Neuronal stem cell (in vitro differentiated cells): ENCODE measurements at regions not wholly inside any gene's neighbourhood (a gene's known extent, or its start where the extent isn't known, plus 50 kb on each side); places are given as distances from the start of the nearest gene placed in this dataset.

Experiments
- DNase-seq: peaks from one replicate; pipeline ENCODE4 v3.0.0-alpha.2; 2013; ENCODE audit warnings: low spot score
- H2AFZ ChIP-seq: one replicate; pipeline ENCODE4 v1.6.1; 2013; ENCODE audit warnings: mild to moderate bottlenecking, low read length, inconsistent platforms
- H2AK5ac ChIP-seq: 2 replicates; pipeline ENCODE4 v1.6.1; 2013; ENCODE audit warnings: low read depth, mild to moderate bottlenecking, inconsistent platforms, low read length, moderate library complexity, mixed read lengths
- H2BK120ac ChIP-seq: 2 replicates; pipeline ENCODE4 v1.6.1; 2013; ENCODE audit warnings: low read depth, mild to moderate bottlenecking, inconsistent platforms, low read length, moderate library complexity, mixed read lengths
- H2BK12ac ChIP-seq: one replicate; pipeline ENCODE4 v1.6.1; 2013; ENCODE audit warnings: low read length, inconsistent platforms
- H2BK15ac ChIP-seq: 2 replicates; pipeline ENCODE4 v1.6.1; 2013; ENCODE audit warnings: mild to moderate bottlenecking, low read length, inconsistent platforms, mixed read lengths
- H2BK5ac ChIP-seq: one replicate; pipeline ENCODE4 v1.6.1; 2013; ENCODE audit warnings: inconsistent platforms, mild to moderate bottlenecking, low read length, moderate library complexity
- H3K14ac ChIP-seq: one replicate; pipeline ENCODE4 v1.6.1; 2013; ENCODE audit warnings: low read length, inconsistent platforms
- H3K18ac ChIP-seq: 2 replicates; pipeline ENCODE4 v1.6.1; 2013; ENCODE audit warnings: low read length, inconsistent platforms
- H3K23ac ChIP-seq: 2 replicates; pipeline ENCODE4 v1.6.1; 2013; ENCODE audit warnings: low read depth, mild to moderate bottlenecking, mixed read lengths, low read length, inconsistent platforms; ENCODE audit not compliant: poor library complexity
- H3K27ac ChIP-seq: replicated peaks from 3 replicates; pipeline ENCODE4 v1.5.1; 2013; ENCODE audit warnings: low read length, inconsistent platforms
- H3K27me3 ChIP-seq, 3 experiments: 2 replicates each; pipeline ENCODE4 v1.6.1; 2013; ENCODE audit warnings: low read length in 3 of 3, mild to moderate bottlenecking in 2 of 3, inconsistent platforms in 1 of 3, low read depth in 1 of 3, mixed read lengths in 1 of 3, moderate library complexity in 1 of 3; ENCODE audit not compliant: control insufficient read depth in 3 of 3, insufficient read depth in 3 of 3
- H3K36me3 ChIP-seq, 2 donors: replicated peaks in 1 of 2; 2 replicates each; pipeline ENCODE4 v1.6.1; 2013; ENCODE audit warnings: low read length in 2 of 2; ENCODE audit not compliant: control insufficient read depth in 2 of 2, insufficient read depth in 2 of 2
- H3K4ac ChIP-seq: 2 replicates; pipeline ENCODE4 v1.6.1; 2013; ENCODE audit warnings: inconsistent platforms, mild to moderate bottlenecking, low read length, moderate library complexity
- H3K4me1 ChIP-seq, 2 donors: 1 replicate in 1 of 2; 2 replicates in 1 of 2; pipeline ENCODE4 v1.6.1; 2013; ENCODE audit warnings: low read length in 2 of 2, low read depth in 1 of 2; ENCODE audit not compliant: control insufficient read depth in 2 of 2, insufficient read depth in 1 of 2
- H3K4me2 ChIP-seq: one replicate; pipeline ENCODE4 v1.6.1; 2013; ENCODE audit warnings: mild to moderate bottlenecking, low read length, inconsistent platforms; ENCODE audit not compliant: insufficient read depth, poor library complexity, severe bottlenecking
- H3K4me3 ChIP-seq, 2 donors: 2 replicates each; pipeline ENCODE4 v1.5.1; 2013; ENCODE audit warnings: low read length in 2 of 2, mild to moderate bottlenecking in 2 of 2, inconsistent platforms in 1 of 2, moderate library complexity in 1 of 2
- H3K79me1 ChIP-seq: one replicate; pipeline ENCODE4 v1.6.1; 2013; ENCODE audit warnings: low read depth, mild to moderate bottlenecking, inconsistent platforms, low read length, moderate library complexity
- H3K9ac ChIP-seq: one replicate; pipeline ENCODE4 v1.6.1; 2013; ENCODE audit warnings: mild to moderate bottlenecking, low read depth, low read length, inconsistent platforms; ENCODE audit not compliant: poor library complexity
- H3K9me3 ChIP-seq, 2 donors: replicated peaks in 1 of 2; 2 replicates each; pipeline versions ENCODE3 to v1.6.1; 2013; ENCODE audit warnings: low read length in 2 of 2, mild to moderate bottlenecking in 2 of 2, inconsistent platforms in 1 of 2, low read depth in 1 of 2, mixed read lengths in 1 of 2, moderate library complexity in 1 of 2; ENCODE audit not compliant: control insufficient read depth in 2 of 2, insufficient read depth in 1 of 2
- H4K8ac ChIP-seq: one replicate; pipeline ENCODE4 v1.6.1; 2013; ENCODE audit warnings: low read depth, mild to moderate bottlenecking, inconsistent platforms, low read length, moderate library complexity
- H4K91ac ChIP-seq: one replicate; pipeline ENCODE4 v1.6.1; 2013; ENCODE audit warnings: low read length, low read depth, mild to moderate bottlenecking, inconsistent platforms; ENCODE audit not compliant: poor library complexity
- WGBS, 2 donors: extraction: QIAGEN DNeasy Blood & Tissue Kit; methylation state at CpG; one replicate each; pipeline ENCODE4 v1.1.7; 2013; ENCODE audit warnings: missing lambda C conversion rate in 2 of 2, mixed read lengths in 1 of 2; ENCODE audit not compliant: insufficient read length in 2 of 2, insufficient replicate concordance in 1 of 2; ENCODE audit errors: extremely low coverage in 2 of 2; 5-methylcytosine and 5-hydroxymethylcytosine counted together

- Histone ChIP-seq H2BK15ac (no peak overlapping the region), H3K27me3 (no peaks in the 10 kb centered on the region), H3K4me3 (no peak overlapping the region), H3K27ac (no peak overlapping the region), H2AK5ac (no peak overlapping the region), H3K4me2 (no peak overlapping the region), H3K9me3 (no peaks in the 10 kb centered on the region), H2BK12ac (no peak overlapping the region), H3K4ac (no peak overlapping the region), H3K14ac (no peak overlapping the region), H2BK120ac (no peak overlapping the region), H4K8ac (no peak overlapping the region), H2AFZ (no peak overlapping the region), H4K91ac (no peak overlapping the region), H3K79me1 (no peaks in the 10 kb centered on the region), H3K23ac (no peak overlapping the region), H3K9ac (no peak overlapping the region), H2BK5ac (no peak overlapping the region), H3K4me1 (peaks cover 0 to 2% of the 10 kb centered on the region in 2 donors), H3K36me3 (no peaks in the 10 kb centered on the region), H3K18ac (no peak overlapping the region)
- DNase-seq, result no peak
- no CpG with 5 or more reads among the region's 3 CpGs for WGBS, 2 donors
These were observed 217.7 kb upstream of the BMPER start for GRCh38 chr7:33687625-33688024.

DNA sequence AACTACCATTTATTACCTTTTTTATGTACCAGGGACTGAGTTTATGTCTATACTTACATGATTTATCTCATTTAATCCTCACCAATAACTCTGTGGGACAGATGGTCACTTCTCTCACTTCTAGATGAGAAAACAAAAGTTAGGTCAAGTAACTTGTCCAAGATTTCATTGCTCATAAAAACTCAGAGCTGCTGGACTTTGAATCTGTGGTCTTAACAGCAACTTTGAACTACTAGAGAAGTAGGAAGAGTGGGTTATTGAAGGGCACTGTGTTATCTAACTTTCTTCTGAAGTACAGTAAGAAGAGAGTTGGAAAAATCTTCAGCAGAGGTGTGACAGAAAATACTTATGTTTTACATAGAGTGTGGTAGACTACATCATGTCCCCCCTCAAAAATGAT lies 214.2 kb upstream of the BMPER start:
- H3K79me1 ChIP-seq, result no peaks in the 10 kb centered on the region
- H3K4me3 ChIP-seq, result no peak overlapping the region
- no peak overlapping the region for H3K23ac ChIP-seq
- no peak for DNase-seq
- no peaks in the 10 kb centered on the region for H3K9me3 ChIP-seq
- H3K27ac ChIP-seq, result no peak overlapping the region
- H3K14ac ChIP-seq, result no peak overlapping the region
- H2AK5ac ChIP-seq, result no peak overlapping the region
- H2BK5ac ChIP-seq, result no peak overlapping the region
- H3K9ac ChIP-seq, result no peak overlapping the region
- peaks cover 0 to 2% of the 10 kb centered on the region in 2 donors for H3K4me1 ChIP-seq
- H2AFZ ChIP-seq, result no peak overlapping the region
- H3K4ac ChIP-seq, result no peak overlapping the region
- no peak overlapping the region for H3K18ac ChIP-seq
- no peak overlapping the region for H4K91ac ChIP-seq
- H2BK12ac ChIP-seq, result no peak overlapping the region
- H4K8ac ChIP-seq, result no peak overlapping the region
- no peak overlapping the region for H2BK120ac ChIP-seq
- H3K36me3 ChIP-seq, result no peaks in the 10 kb centered on the region
- no peaks in the 10 kb centered on the region for H3K27me3 ChIP-seq
- no peak overlapping the region for H3K4me2 ChIP-seq
- no peak overlapping the region for H2BK15ac ChIP-seq

GRCh38 chr7:33692956-33693355 lies 212.4 kb upstream of the BMPER start:
- Histone ChIP-seq H3K23ac (no peak overlapping the region), H3K4me1 (peaks cover 0 to 2% of the 10 kb centered on the region in 2 donors), H2BK12ac (no peak overlapping the region), H3K4me2 (no peak overlapping the region), H2BK5ac (no peak overlapping the region), H4K91ac (no peak overlapping the region), H3K9ac (no peak overlapping the region), H2BK15ac (no peak overlapping the region), H3K9me3 (no peaks in the 10 kb centered on the region), H2BK120ac (no peak overlapping the region), H2AFZ (no peak overlapping the region), H3K18ac (no peak overlapping the region), H3K4me3 (no peak overlapping the region), H3K36me3 (no peaks in the 10 kb centered on the region), H3K79me1 (no peaks in the 10 kb centered on the region), H3K27me3 (no peaks in the 10 kb centered on the region), H3K4ac (no peak overlapping the region), H3K27ac (no peak overlapping the region), H4K8ac (no peak overlapping the region), H3K14ac (no peak overlapping the region), H2AK5ac (no peak overlapping the region)
- WGBS, 2 donors, result no CpG with 5 or more reads among the region's 4 CpGs
- no peak for DNase-seq

GRCh38 chr7:33694006-33694405 lies 211.3 kb upstream of the BMPER start:
- Histone ChIP-seq H4K91ac (no peak overlapping the region), H2BK5ac (no peak overlapping the region), H4K8ac (no peak overlapping the region), H3K9ac (no peak overlapping the region), H3K4ac (no peak overlapping the region), H3K18ac (no peak overlapping the region), H3K23ac (no peak overlapping the region), H3K36me3 (no peaks in the 10 kb centered on the region), H3K4me2 (no peak overlapping the region), H2BK15ac (no peak overlapping the region), H3K9me3 (no peaks in the 10 kb centered on the region), H2AK5ac (no peak overlapping the region), H2AFZ (no peak overlapping the region), H3K4me3 (no peak overlapping the region), H3K4me1 (peaks cover 2% of the 10 kb centered on the region in 2 donors), H3K79me1 (no peaks in the 10 kb centered on the region), H2BK120ac (no peak overlapping the region), H3K27ac (no peak overlapping the region), H2BK12ac (no peak overlapping the region), H3K27me3 (no peaks in the 10 kb centered on the region), H3K14ac (no peak overlapping the region)
- WGBS, 2 donors, result no CpG with 5 or more reads among the region's 2 CpGs
- no peak for DNase-seq
